H1 (cell line): ENCODE measurements at regions not wholly inside any gene's neighbourhood (a gene's known extent, or its start where the extent isn't known, plus 50 kb on each side); places are given as distances from the start of the nearest gene placed in this dataset.

ENCODE experiments used
- CTCF ChIA-PET: fragments of 300-600 bp; sonication (Branson Sonifier 250); formaldehyde crosslinking; loops from one replicate; lab custom pipeline; 2021; ENCODE audit not compliant: partially characterized antibody; lab: Charles Lee
- POLR2A ChIA-PET: fragments of 300-600 bp; sonication (Branson Sonifier 250); formaldehyde crosslinking; loops from one replicate; lab custom pipeline; 2021; ENCODE audit warnings: inconsistent platforms; ENCODE audit not compliant: partially characterized antibody; lab: Charles Lee
- DNase-seq, 2 experiments: peaks; one replicate each; pipeline versions ENCODE4 v3.0.0 to v3.0.0-alpha.2; 2010 to 2022; ENCODE audit warnings: low spot score in 2 of 2, low read depth in 1 of 2, mixed read lengths in 1 of 2
- FAIRE-seq: peaks from 2 replicates; lab custom pipeline; 2011; peaks lifted over from hg19 to GRCh38; lab: Jason Lieb, UNC
- H2AFZ ChIP-seq: 2 replicates; pipeline ENCODE4 v1.8.1; 2012; ENCODE audit warnings: low read length, inconsistent platforms
- H2AK5ac ChIP-seq: 2 replicates; pipeline ENCODE4 v1.6.1; 2013; ENCODE audit warnings: low read depth, low read length
- H2BK120ac ChIP-seq: replicated peaks from 2 replicates; pipeline ENCODE3; 2013; ENCODE audit warnings: low read depth, low read length, inconsistent platforms
- H2BK12ac ChIP-seq: 2 replicates; pipeline ENCODE4 v1.6.1; 2013; ENCODE audit warnings: low read depth, low read length
- H2BK15ac ChIP-seq: 2 replicates; pipeline ENCODE4 v1.6.1; 2013; ENCODE audit warnings: low read length
- H2BK20ac ChIP-seq: 2 replicates; pipeline ENCODE4 v1.6.1; 2013; ENCODE audit warnings: low read length
- H2BK5ac ChIP-seq: 2 replicates; pipeline ENCODE4 v1.6.1; 2013; ENCODE audit warnings: low read depth, low read length
- H3K14ac ChIP-seq: 2 replicates; pipeline ENCODE4 v1.6.1; 2013; ENCODE audit warnings: inconsistent platforms; ENCODE audit not compliant: insufficient read length
- H3K18ac ChIP-seq: 2 replicates; pipeline ENCODE4 v1.6.1; 2013; ENCODE audit warnings: low read length; ENCODE audit errors: extremely low read depth
- H3K23ac ChIP-seq: 2 replicates; pipeline ENCODE4 v1.6.1; 2013; ENCODE audit warnings: inconsistent platforms; ENCODE audit not compliant: insufficient read length
- H3K23me2 ChIP-seq: 2 replicates; pipeline ENCODE4 v1.6.1; 2013; ENCODE audit warnings: low read depth, low read length
- H3K27ac ChIP-seq: 2 replicates; pipeline ENCODE4 v1.6.1; 2011; ENCODE audit warnings: low read depth, low read length, inconsistent platforms
- H3K27me3 ChIP-seq, 4 experiments: replicated peaks in 1 of 4; 1 replicate in 1 of 4; 2 replicates in 3 of 4; pipeline versions ENCODE4 v1.6.1 to v1.8.1; 2011 to 2013; ENCODE audit warnings: low read length in 3 of 4, mild to moderate bottlenecking in 3 of 4, inconsistent platforms in 2 of 4, mixed read lengths in 2 of 4, moderate library complexity in 1 of 4; ENCODE audit not compliant: control insufficient read depth in 3 of 4, insufficient read depth in 3 of 4; ENCODE audit errors: extremely low read depth in 1 of 4
- H3K36me3 ChIP-seq, 4 experiments: 2 replicates each; pipeline versions ENCODE4 v1.6.1 to v1.8.1; 2011 to 2013; ENCODE audit warnings: mild to moderate bottlenecking in 4 of 4, low read length in 3 of 4, moderate library complexity in 2 of 4, control low read depth in 1 of 4, inconsistent platforms in 1 of 4; ENCODE audit not compliant: insufficient read depth in 4 of 4, control insufficient read depth in 2 of 4
- H3K4ac ChIP-seq: replicated peaks from 2 replicates; pipeline ENCODE3; 2013; ENCODE audit warnings: low read length, low read depth, mixed read lengths, inconsistent platforms; ENCODE audit not compliant: insufficient read length
- H3K4me1 ChIP-seq, 4 experiments: replicated peaks in 1 of 4; 1 replicate in 1 of 4; 2 replicates in 3 of 4; pipeline versions ENCODE4 v1.6.1 to v1.8.1; 2011 to 2013; ENCODE audit warnings: low read length in 3 of 4, inconsistent platforms in 2 of 4, mixed read lengths in 1 of 4; ENCODE audit not compliant: insufficient read depth in 4 of 4, control insufficient read depth in 3 of 4
- H3K4me2 ChIP-seq, 2 experiments: 2 replicates each; pipeline versions ENCODE4 v1.6.1 to v1.8.1; 2011 to 2013; ENCODE audit warnings: low read depth in 2 of 2, low read length in 2 of 2, control low read depth in 1 of 2, inconsistent platforms in 1 of 2, mild to moderate bottlenecking in 1 of 2; ENCODE audit not compliant: insufficient read depth in 1 of 2
- H3K4me3 ChIP-seq, 4 experiments: fragments of 200-600, 300-600 bp in 1 of 4; sonication (generic), shearing (Covaris generic), sonication (Bioruptor Twin) in 1 of 4; 2 replicates each; pipeline versions ENCODE4 v1.5.1 to v1.8.1; 2011 to 2016; ENCODE audit warnings: low read length in 4 of 4, low read depth in 3 of 4, control low read depth in 2 of 4, inconsistent platforms in 2 of 4, mild to moderate bottlenecking in 2 of 4, mixed read lengths in 1 of 4, moderate library complexity in 1 of 4; ENCODE audit not compliant: insufficient read depth in 2 of 4; ENCODE audit errors: extremely low read depth in 1 of 4
- H3K56ac ChIP-seq: replicated peaks from 2 replicates; pipeline ENCODE3; 2013; ENCODE audit warnings: low read depth, mild to moderate bottlenecking, mixed read lengths, low read length, inconsistent platforms; ENCODE audit not compliant: insufficient read length
- H3K79me1 ChIP-seq: 2 replicates; pipeline ENCODE4 v1.6.1; 2013; ENCODE audit warnings: low read depth, low read length, control low read depth
- H3K79me2 ChIP-seq, 2 experiments: 2 replicates each; pipeline versions ENCODE4 v1.6.1 to v1.8.1; 2012 to 2013; ENCODE audit warnings: low read length in 2 of 2, mild to moderate bottlenecking in 2 of 2, inconsistent platforms in 1 of 2; ENCODE audit not compliant: insufficient read depth in 2 of 2, control insufficient read depth in 1 of 2
- H3K9ac ChIP-seq, 4 experiments: replicated peaks in 1 of 4; 1 replicate in 1 of 4; 2 replicates in 3 of 4; pipeline versions ENCODE4 v1.6.1 to v1.8.1; 2011 to 2013; ENCODE audit warnings: low read depth in 3 of 4, low read length in 3 of 4, control low read depth in 2 of 4, mild to moderate bottlenecking in 2 of 4, moderate library complexity in 2 of 4, inconsistent platforms in 1 of 4; ENCODE audit errors: extremely low read depth in 1 of 4
- H3K9me3 ChIP-seq, 2 experiments: 2 replicates each; pipeline versions ENCODE4 v1.6.1 to v1.8.1; 2012 to 2013; ENCODE audit warnings: mild to moderate bottlenecking in 2 of 2, moderate library complexity in 2 of 2, control low read depth in 1 of 2, inconsistent platforms in 1 of 2, low read depth in 1 of 2, low read length in 1 of 2, mixed read lengths in 1 of 2; ENCODE audit not compliant: insufficient read depth in 2 of 2
- H4K20me1 ChIP-seq, 2 experiments: replicated peaks in 1 of 2; 2 replicates each; pipeline versions ENCODE3 to v1.8.1; 2011 to 2013; ENCODE audit warnings: inconsistent platforms in 2 of 2, low read length in 2 of 2, mild to moderate bottlenecking in 1 of 2; ENCODE audit not compliant: insufficient read depth in 2 of 2, control insufficient read depth in 1 of 2
- H4K5ac ChIP-seq: 2 replicates; pipeline ENCODE4 v1.6.1; 2013; ENCODE audit warnings: low read length, low read depth, mixed read lengths, inconsistent platforms; ENCODE audit not compliant: insufficient read length
- H4K8ac ChIP-seq: 2 replicates; pipeline ENCODE4 v1.8.0; 2013; ENCODE audit warnings: mild to moderate bottlenecking, moderate library complexity, low read length, inconsistent platforms; ENCODE audit not compliant: insufficient read depth; ENCODE audit errors: extremely low read depth
- H4K91ac ChIP-seq: replicated peaks from 2 replicates; pipeline ENCODE3; 2013; ENCODE audit warnings: low read length, mixed read lengths, inconsistent platforms; ENCODE audit not compliant: insufficient read length
- GTF2F1 ChIP-seq: IDR thresholded peaks from 2 replicates; pipeline ENCODE4 v1.6.1; 2012; ENCODE audit warnings: low read depth, low read length, improper control_type of control experiment, borderline replicate concordance
- HDAC6 ChIP-seq: IDR thresholded peaks from one replicate; pipeline ENCODE4 v1.7.1; 2012; ENCODE audit warnings: low read depth, mild to moderate bottlenecking, inconsistent platforms, low read length, moderate library complexity
- KDM5A ChIP-seq: fragments of 200-600 bp; IDR thresholded peaks from 2 replicates; pipeline ENCODE4 v1.7.1; 2012; ENCODE audit warnings: mild to moderate bottlenecking, low read length, inconsistent platforms, mixed read lengths
- NRF1 ChIP-seq: IDR thresholded peaks from 2 replicates; pipeline ENCODE4 v1.6.1; 2011; ENCODE audit warnings: mild to moderate bottlenecking, low read depth, low read length, improper control_type of control experiment
- PHF8 ChIP-seq: fragments of 200-600 bp; sonication (generic); conservative IDR thresholded peaks from 2 replicates; pipeline ENCODE4 v1.7.1; 2012; ENCODE audit warnings: low read depth, mild to moderate bottlenecking, inconsistent platforms, low read length, moderate library complexity
- RFX5 ChIP-seq: IDR thresholded peaks from 2 replicates; pipeline ENCODE4 v1.6.1; 2011; ENCODE audit warnings: low read depth, low read length, improper control_type of control experiment, borderline replicate concordance
- RXRA ChIP-seq: IDR thresholded peaks from 2 replicates; pipeline ENCODE4 v1.6.1; 2011; ENCODE audit warnings: low read depth, mild to moderate bottlenecking, low read length, moderate library complexity; ENCODE audit not compliant: insufficient read depth
- SIN3A ChIP-seq, 2 experiments: IDR thresholded peaks in 1 of 2; conservative IDR thresholded peaks in 1 of 2; 2 replicates each; pipeline ENCODE4 v1.6.1; 2011 to 2012; ENCODE audit warnings: low read length in 2 of 2, improper control_type of control experiment in 1 of 2, low read depth in 1 of 2, mild to moderate bottlenecking in 1 of 2
- WGBS, 2 experiments: shearing (Covaris generic) in 1 of 2; methylation state at CpG; one replicate each; pipeline versions ENCODE4 v1.1.6 to v1.1.7; 2013 to 2015; ENCODE audit warnings: low lambda C conversion rate in 2 of 2, mixed read lengths in 2 of 2, inconsistent platforms in 1 of 2, low coverage in 1 of 2, missing lambda C conversion rate in 1 of 2; ENCODE audit not compliant: insufficient replicate concordance in 2 of 2, insufficient coverage in 1 of 2, insufficient read length in 1 of 2; ENCODE audit errors: extremely low coverage in 1 of 2, missing lambda C conversion rate in 1 of 2; 5-methylcytosine and 5-hydroxymethylcytosine counted together

GRCh38 chr19:27705896-27706295 is 1507.1 kb downstream of the UQCRFS1 start:
- FAIRE-seq, result no peak

More at GRCh38 chr19:27705896-27706295, 1507.1 kb downstream of the UQCRFS1 start:
- Histone ChIP-seq H3K9me3 (peaks cover 55 to 62% of the 10 kb centered on the region in 2 experiments), H4K5ac (no peak overlapping the region), H3K23ac (no peak overlapping the region), H3K4me1 (no peaks in the 10 kb centered on the region), H3K79me2 (no peaks in the 10 kb centered on the region), H3K36me3 (no peaks in the 10 kb centered on the region), H2AK5ac (no peak overlapping the region), H2BK12ac (no peak overlapping the region), H3K27ac (no peak overlapping the region), H3K4ac (no peak overlapping the region), H3K23me2 (no peaks in the 10 kb centered on the region), H3K4me2 (no peak overlapping the region), H2AFZ (no peak overlapping the region), H3K27me3 (no peaks in the 10 kb centered on the region), H4K8ac (no peak overlapping the region), H3K14ac (no peak overlapping the region), H3K18ac (no peak overlapping the region), H3K56ac (no peak overlapping the region), H4K20me1 (no peaks in the 10 kb centered on the region), H2BK120ac (no peak overlapping the region), H2BK5ac (no peak overlapping the region), H2BK20ac (no peak overlapping the region), H2BK15ac (no peak overlapping the region), H3K79me1 (no peaks in the 10 kb centered on the region), H3K4me3 (no peak overlapping the region), H3K9ac (no peak overlapping the region), H4K91ac (no peak overlapping the region)
- no peak for TF ChIP-seq HDAC6
- no peak for TF ChIP-seq RFX5
- TF ChIP-seq KDM5A, result no peak
- no peak for TF ChIP-seq SIN3A (conservative IDR thresholded peaks at IDR 0.05 in 1 of 2, IDR thresholded peaks at IDR 0.05 in 1 of 2; ENCODE audit: low read depth in 1 of 2, low read length in 2 of 2)
- no peak for TF ChIP-seq NRF1
- no peak for TF ChIP-seq PHF8
- TF ChIP-seq GTF2F1, result no peak
- TF ChIP-seq RXRA, result no peak
- DNase-seq, result no peak
- WGBS, 2 experiments, result 79% methylated on average over 6 of the region's 6 CpGs; no CpG with 5 or more reads in 1 of the 2 experiments
- POLR2A ChIA-PET, result no interaction called here
- CTCF ChIA-PET, result no interaction called here
